Gastrocnemius medialis (tissue), 4 donors: ENCODE measurements at regions not wholly inside any gene's neighbourhood (a gene's known extent, or its start where the extent isn't known, plus 50 kb on each side); places are given as distances from the start of the nearest gene placed in this dataset.

Experiments
- POLR2A ChIP-seq, 2 donors: fragments of 450-650 bp; IDR thresholded peaks; one replicate each; pipeline ENCODE4 v1.6.1; 2017; ENCODE audit warnings: antibody characterized with exemption in 2 of 2, mild to moderate bottlenecking in 2 of 2, moderate library complexity in 2 of 2
- TF ChIP-seq, protein P1 (sequence below), 5 experiments: fragments of 450-650 bp in 3 of 5; fragments of 200-600 bp in 2 of 5; sonication (generic) in 2 of 5; IDR thresholded peaks in 4 of 5; conservative IDR thresholded peaks in 1 of 5; 1 replicate in 4 of 5; 2 replicates in 1 of 5; pipeline ENCODE4 v1.5.1; 2016 to 2019; ENCODE audit warnings: antibody characterized with exemption in 5 of 5, mild to moderate bottlenecking in 3 of 5, moderate library complexity in 3 of 5

DNA sequence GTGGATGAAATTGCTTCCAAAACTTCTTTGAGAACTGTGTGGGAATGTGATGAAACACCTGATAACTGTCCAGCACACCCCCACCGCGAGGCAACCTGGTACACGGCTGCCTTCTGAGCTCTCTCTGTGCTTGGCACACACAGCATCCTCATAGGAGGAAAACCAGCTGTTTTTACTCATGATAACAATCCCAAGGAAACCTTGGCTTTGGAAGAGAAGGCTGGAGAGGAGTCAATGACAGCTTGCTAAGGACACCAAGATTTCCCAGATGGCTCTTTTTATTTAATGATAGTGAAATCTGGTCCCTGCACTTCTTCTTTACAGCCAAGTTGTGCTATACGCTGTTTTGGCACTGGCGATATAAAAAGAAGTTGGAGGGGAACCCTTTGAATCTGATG lies 232.5 kb upstream of the FN1 start:
- TF ChIP-seq, protein P1, sequence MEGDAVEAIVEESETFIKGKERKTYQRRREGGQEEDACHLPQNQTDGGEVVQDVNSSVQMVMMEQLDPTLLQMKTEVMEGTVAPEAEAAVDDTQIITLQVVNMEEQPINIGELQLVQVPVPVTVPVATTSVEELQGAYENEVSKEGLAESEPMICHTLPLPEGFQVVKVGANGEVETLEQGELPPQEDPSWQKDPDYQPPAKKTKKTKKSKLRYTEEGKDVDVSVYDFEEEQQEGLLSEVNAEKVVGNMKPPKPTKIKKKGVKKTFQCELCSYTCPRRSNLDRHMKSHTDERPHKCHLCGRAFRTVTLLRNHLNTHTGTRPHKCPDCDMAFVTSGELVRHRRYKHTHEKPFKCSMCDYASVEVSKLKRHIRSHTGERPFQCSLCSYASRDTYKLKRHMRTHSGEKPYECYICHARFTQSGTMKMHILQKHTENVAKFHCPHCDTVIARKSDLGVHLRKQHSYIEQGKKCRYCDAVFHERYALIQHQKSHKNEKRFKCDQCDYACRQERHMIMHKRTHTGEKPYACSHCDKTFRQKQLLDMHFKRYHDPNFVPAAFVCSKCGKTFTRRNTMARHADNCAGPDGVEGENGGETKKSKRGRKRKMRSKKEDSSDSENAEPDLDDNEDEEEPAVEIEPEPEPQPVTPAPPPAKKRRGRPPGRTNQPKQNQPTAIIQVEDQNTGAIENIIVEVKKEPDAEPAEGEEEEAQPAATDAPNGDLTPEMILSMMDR (IDR thresholded peaks at IDR 0.05 in 4 of 5, conservative IDR thresholded peaks at IDR 0.05 in 1 of 5): no peak
- TF ChIP-seq POLR2A (IDR thresholded peaks at IDR 0.05): no peak
